Mesenchymal stem cell (in vitro differentiated cells and primary cell): ENCODE measurements at regions not wholly inside any gene's neighbourhood (a gene's known extent, or its start where the extent isn't known, plus 50 kb on each side); places are given as distances from the start of the nearest gene placed in this dataset.
"Not testable (repeated sequence)": the region's sequence is repeated elsewhere in the genome, so short reads cannot be mapped to it uniquely, and the experiment has no call there.

Experiments used
- DNase-seq: peaks from one replicate; pipeline ENCODE4 v3.0.0-alpha.2; 2013
- H2AFZ ChIP-seq: one replicate; pipeline ENCODE4 v1.6.1; 2013; ENCODE audit warnings: low read depth, mild to moderate bottlenecking, control low read depth, inconsistent platforms, low read length, moderate library complexity
- H2AK5ac ChIP-seq: 2 replicates; pipeline ENCODE4 v1.6.1; 2013; ENCODE audit warnings: low read length, moderate library complexity, mild to moderate bottlenecking, inconsistent platforms; ENCODE audit not compliant: severe bottlenecking
- H2BK120ac ChIP-seq: one replicate; pipeline ENCODE4 v1.6.1; 2013; ENCODE audit warnings: low read depth, mild to moderate bottlenecking, inconsistent platforms, low read length, moderate library complexity
- H2BK12ac ChIP-seq, 2 experiments: one replicate each; pipeline ENCODE4 v1.6.1; 2013; ENCODE audit warnings: inconsistent platforms in 2 of 2, low read length in 2 of 2, mild to moderate bottlenecking in 2 of 2, moderate library complexity in 2 of 2, control low read depth in 1 of 2
- H2BK15ac ChIP-seq: one replicate; pipeline ENCODE4 v1.6.1; 2013; ENCODE audit warnings: mild to moderate bottlenecking, low read depth, inconsistent platforms; ENCODE audit not compliant: poor library complexity, severe bottlenecking
- H2BK5ac ChIP-seq: 2 replicates; pipeline ENCODE4 v1.6.1; 2013; ENCODE audit warnings: low read depth, mild to moderate bottlenecking, low read length, control low read depth, inconsistent platforms; ENCODE audit not compliant: poor library complexity, severe bottlenecking
- H3K14ac ChIP-seq, 2 experiments: one replicate each; pipeline ENCODE4 v1.6.1; 2013; ENCODE audit warnings: inconsistent platforms in 2 of 2, low read length in 2 of 2, control low read depth in 1 of 2, mild to moderate bottlenecking in 1 of 2, moderate library complexity in 1 of 2
- H3K18ac ChIP-seq, 2 experiments: one replicate each; pipeline ENCODE4 v1.6.1; 2013; ENCODE audit warnings: inconsistent platforms in 2 of 2, low read length in 2 of 2, control low read depth in 1 of 2, low read depth in 1 of 2, mild to moderate bottlenecking in 1 of 2
- H3K23ac ChIP-seq, 2 experiments: one replicate each; pipeline ENCODE4 v1.6.1; 2013; ENCODE audit warnings: inconsistent platforms in 2 of 2, low read length in 2 of 2, mild to moderate bottlenecking in 2 of 2, moderate library complexity in 2 of 2, control low read depth in 1 of 2
- H3K27ac ChIP-seq: 2 replicates; pipeline ENCODE4 v1.5.1; 2013; ENCODE audit warnings: mild to moderate bottlenecking, moderate library complexity, low read length, control low read depth, inconsistent platforms; ENCODE audit not compliant: poor library complexity, severe bottlenecking
- H3K27me3 ChIP-seq, 2 experiments: 2 replicates each; pipeline versions ENCODE4 v1.6.1 to v1.7.0; 2013; ENCODE audit warnings: low read length in 2 of 2, mild to moderate bottlenecking in 2 of 2, moderate library complexity in 2 of 2, control low read depth in 1 of 2, inconsistent platforms in 1 of 2; ENCODE audit not compliant: control insufficient read depth in 1 of 2, insufficient read depth in 1 of 2
- H3K36me3 ChIP-seq, 2 experiments: 2 replicates each; pipeline versions ENCODE4 v1.6.1 to v1.7.0; 2013; ENCODE audit warnings: low read length in 2 of 2, control low read depth in 1 of 2, inconsistent platforms in 1 of 2, low read depth in 1 of 2, mild to moderate bottlenecking in 1 of 2; ENCODE audit not compliant: insufficient read depth in 2 of 2, control insufficient read depth in 1 of 2
- H3K4ac ChIP-seq, 2 experiments: one replicate each; pipeline ENCODE4 v1.6.1; 2013; ENCODE audit warnings: inconsistent platforms in 2 of 2, low read length in 2 of 2, mild to moderate bottlenecking in 2 of 2, moderate library complexity in 2 of 2, control low read depth in 1 of 2, low read depth in 1 of 2
- H3K4me1 ChIP-seq: 2 replicates; pipeline ENCODE4 v1.6.1; 2013; ENCODE audit warnings: low read depth, low read length, control low read depth; ENCODE audit not compliant: control insufficient read depth, insufficient read depth
- H3K4me2 ChIP-seq: 2 replicates; pipeline ENCODE4 v1.6.1; 2013; ENCODE audit warnings: low read length, mild to moderate bottlenecking, inconsistent platforms; ENCODE audit not compliant: poor library complexity, severe bottlenecking
- H3K4me3 ChIP-seq, 2 experiments: 2 replicates each; pipeline versions ENCODE4 v1.5.1 to v1.7.0; 2013; ENCODE audit warnings: low read length in 2 of 2, mild to moderate bottlenecking in 2 of 2, control low read depth in 1 of 2, low read depth in 1 of 2; ENCODE audit not compliant: insufficient read depth in 1 of 2
- H3K79me1 ChIP-seq: replicated peaks from 2 replicates; pipeline ENCODE4 v1.6.1; 2013; ENCODE audit warnings: mild to moderate bottlenecking, control low read depth, low read length, inconsistent platforms; ENCODE audit not compliant: poor library complexity, severe bottlenecking
- H3K9ac ChIP-seq: 2 replicates; pipeline ENCODE4 v1.7.0; 2013; ENCODE audit warnings: mild to moderate bottlenecking, low read length, moderate library complexity
- H3K9me3 ChIP-seq: 2 replicates; pipeline ENCODE4 v1.7.0; 2013; ENCODE audit warnings: mild to moderate bottlenecking, low read length; ENCODE audit not compliant: control insufficient read depth
- H4K8ac ChIP-seq: one replicate; pipeline ENCODE4 v1.6.1; 2013; ENCODE audit warnings: inconsistent platforms, mild to moderate bottlenecking, low read length, moderate library complexity
- H4K91ac ChIP-seq: one replicate; pipeline ENCODE4 v1.6.1; 2013; ENCODE audit warnings: mild to moderate bottlenecking, low read length, inconsistent platforms
- WGBS: methylation state at CpG from one replicate; pipeline ENCODE4 v1.1.7; 2013; ENCODE audit warnings: mixed read lengths; 5-methylcytosine and 5-hydroxymethylcytosine counted together

DNA sequence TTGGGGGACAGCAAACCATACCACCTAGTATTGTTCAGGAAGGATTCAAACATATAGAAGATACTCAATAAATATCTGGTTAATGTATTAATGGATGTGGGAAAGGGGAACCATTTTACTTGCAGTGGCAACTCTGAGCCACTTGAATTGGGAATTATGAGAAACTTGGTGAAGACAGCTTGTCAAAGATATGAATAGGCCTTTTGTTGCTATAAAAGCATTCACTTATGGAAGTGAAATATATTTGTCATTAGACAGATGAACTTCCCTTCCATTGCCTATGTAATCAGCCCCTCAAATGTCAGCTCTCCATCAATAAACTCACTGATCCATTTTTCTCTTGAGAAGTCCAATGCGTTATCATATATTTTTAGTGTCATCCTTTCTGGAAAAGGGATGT, 56.1 kb downstream of the GPR85 start:
- DNase-seq, result no peak
- Histone ChIP-seq H3K18ac (no peak overlapping the region), H3K4ac (no peak overlapping the region), H2BK15ac (no peak overlapping the region), H3K9ac (no peak overlapping the region), H2BK120ac (no peak overlapping the region), H3K23ac (no peak overlapping the region), H3K4me1 (no peaks in the 10 kb centered on the region), H3K4me3 (no peak overlapping the region), H3K14ac (no peak overlapping the region), H3K9me3 (no peaks in the 10 kb centered on the region), H3K79me1 (no peaks in the 10 kb centered on the region), H2AK5ac (no peak overlapping the region), H3K4me2 (no peak overlapping the region), H3K36me3 (no peaks in the 10 kb centered on the region), H4K91ac (no peak overlapping the region), H3K27me3 (no peaks in the 10 kb centered on the region), H2BK5ac (no peak overlapping the region), H2AFZ (no peak overlapping the region), H4K8ac (no peak overlapping the region), H3K27ac (no peak overlapping the region), H2BK12ac (no peak overlapping the region)
- no CpG with 5 or more reads among the region's 1 CpG for WGBS

DNA sequence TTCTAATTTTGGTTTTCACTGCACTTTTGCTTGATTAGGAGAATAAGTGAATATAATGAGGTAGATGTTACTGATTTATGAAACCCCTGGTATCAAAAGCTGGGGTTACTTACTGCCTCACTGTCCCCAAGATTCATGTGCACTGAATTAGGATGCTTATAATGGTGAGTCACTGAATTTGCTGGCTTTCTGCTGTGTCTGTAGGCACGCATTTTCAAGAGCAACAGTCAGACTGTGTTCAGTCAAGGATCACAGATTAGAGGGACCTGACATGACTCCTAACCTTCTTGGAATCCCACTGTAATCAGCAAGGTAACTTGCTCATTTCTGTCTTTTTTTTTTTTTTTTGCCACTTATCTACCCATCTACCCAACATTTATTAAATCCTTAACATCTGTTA, 59.7 kb downstream of the GPR85 start:
- DNase-seq, result no peak
- Histone ChIP-seq H4K91ac (no peak overlapping the region), H3K4me1 (no peaks in the 10 kb centered on the region), H3K18ac (no peak overlapping the region), H3K4ac (no peak overlapping the region), H3K4me3 (no peak overlapping the region), H3K14ac (no peak overlapping the region), H3K79me1 (no peaks in the 10 kb centered on the region), H3K9ac (no peak overlapping the region), H3K4me2 (no peak overlapping the region), H3K36me3 (no peaks in the 10 kb centered on the region), H2BK15ac (no peak overlapping the region), H3K27ac (no peak overlapping the region), H3K23ac (no peak overlapping the region), H2BK120ac (no peak overlapping the region), H2AFZ (no peak overlapping the region), H3K27me3 (no peaks in the 10 kb centered on the region), H3K9me3 (peaks cover under 1% of the 10 kb centered on the region), H2BK5ac (no peak overlapping the region), H2AK5ac (no peak overlapping the region), H2BK12ac (no peak overlapping the region), H4K8ac (no peak overlapping the region)
- 57% methylated on average over 1 of the region's 1 CpG for WGBS

DNA sequence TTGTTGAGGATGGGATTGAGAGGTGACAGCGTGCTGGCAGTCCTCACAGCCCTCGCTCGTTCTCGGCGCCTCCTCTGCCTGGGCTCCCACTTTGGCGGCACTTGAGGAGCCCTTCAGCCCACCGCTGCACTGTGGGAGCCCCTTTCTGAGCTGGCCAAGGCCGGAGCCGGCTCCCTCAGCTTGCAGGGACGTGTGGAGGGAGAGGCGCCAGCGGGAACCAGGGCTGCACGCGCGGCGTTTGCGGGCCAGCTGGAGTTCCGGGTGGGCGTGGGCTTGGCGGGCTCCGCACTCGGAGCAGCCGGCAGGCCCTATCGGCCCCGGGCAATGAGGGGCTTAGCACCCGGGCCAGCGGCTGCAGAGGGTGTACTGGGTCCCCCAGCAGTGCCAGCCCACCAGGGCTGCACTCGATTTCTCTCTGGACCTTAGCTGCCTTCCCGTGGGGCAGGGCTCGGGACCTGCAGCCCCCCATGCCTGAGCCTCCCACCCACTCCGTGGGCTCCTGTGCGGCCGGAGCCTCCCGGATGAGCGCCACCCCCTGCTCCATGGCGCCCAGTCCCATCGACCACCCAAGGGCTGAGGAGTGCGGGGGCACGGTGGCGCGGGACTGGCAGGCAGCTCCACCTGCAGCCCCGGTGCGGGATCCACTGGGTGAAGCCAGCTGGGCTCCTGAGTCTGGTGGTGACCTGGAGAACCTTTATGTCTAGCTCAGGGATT, 69.3 kb downstream of the GPR85 start:
- 92% methylated on average over 34 of the region's 43 CpGs for WGBS

DNA sequence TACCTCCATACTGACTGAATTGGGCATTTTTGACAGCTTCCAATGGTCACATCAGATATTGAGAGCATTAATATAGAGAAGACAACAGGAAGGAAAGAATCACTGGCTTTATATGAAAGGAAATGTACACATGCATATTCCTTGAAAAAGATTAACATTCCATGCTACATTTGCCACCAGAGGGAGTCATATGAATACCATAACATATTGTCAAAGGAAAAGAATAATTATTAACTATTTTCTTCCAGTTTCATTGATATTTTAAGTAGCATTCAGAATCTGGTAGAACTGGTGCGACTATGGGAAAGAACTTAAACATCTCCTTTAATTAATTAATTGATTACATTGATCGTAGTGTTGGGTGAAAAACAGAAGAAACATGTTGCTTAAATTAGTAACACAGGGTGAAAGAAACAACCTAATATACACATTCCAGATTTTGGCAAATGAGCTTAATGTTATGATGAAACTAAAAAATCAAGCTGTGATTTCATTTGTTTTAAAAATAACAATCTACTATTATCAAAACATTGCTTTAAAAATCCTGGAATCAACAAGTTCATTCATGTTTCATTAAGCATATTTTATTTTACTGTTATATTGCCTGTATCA, 71.5 kb downstream of the GPR85 start:
- Histone ChIP-seq H3K18ac (no peak overlapping the region), H4K8ac (no peak overlapping the region), H2BK5ac (no peak overlapping the region), H3K27me3 (no peaks in the 10 kb centered on the region), H3K9ac (no peak overlapping the region), H2BK12ac (no peak overlapping the region), H3K4me1 (no peaks in the 10 kb centered on the region), H3K9me3 (no peaks in the 10 kb centered on the region), H3K79me1 (no peaks in the 10 kb centered on the region), H3K4me2 (no peak overlapping the region), H3K14ac (no peak overlapping the region), H3K23ac (no peak overlapping the region), H2BK15ac (no peak overlapping the region), H2AFZ (no peak overlapping the region), H3K36me3 (no peaks in the 10 kb centered on the region), H3K27ac (no peak overlapping the region), H3K4me3 (no peak overlapping the region), H4K91ac (no peak overlapping the region), H2BK120ac (no peak overlapping the region), H2AK5ac (no peak overlapping the region), H3K4ac (no peak overlapping the region)
- peak; percentile 27 for DNase-seq
- no CpG with 5 or more reads among the region's 2 CpGs for WGBS

More for the DNA sequence above, 69.3 kb downstream of the GPR85 start:
- not testable (repeated sequence) for H3K27me3 ChIP-seq, H2BK12ac ChIP-seq, H3K4me3 ChIP-seq, H3K79me1 ChIP-seq, H4K91ac ChIP-seq, H3K4me2 ChIP-seq, H3K9me3 ChIP-seq, H2BK5ac ChIP-seq, H3K23ac ChIP-seq, H3K18ac ChIP-seq, H3K27ac ChIP-seq, H2AK5ac ChIP-seq, H2BK15ac ChIP-seq, H3K36me3 ChIP-seq, H3K14ac ChIP-seq, DNase-seq, H2BK120ac ChIP-seq, H4K8ac ChIP-seq, H2AFZ ChIP-seq, H3K4me1 ChIP-seq, H3K9ac ChIP-seq, H3K4ac ChIP-seq
